ENCODE measurements at regions not wholly inside any gene's neighbourhood (a gene's known extent, or its start where the extent isn't known, plus 50 kb on each side); places are given as distances from the start of the nearest gene placed in this dataset.

DNA sequence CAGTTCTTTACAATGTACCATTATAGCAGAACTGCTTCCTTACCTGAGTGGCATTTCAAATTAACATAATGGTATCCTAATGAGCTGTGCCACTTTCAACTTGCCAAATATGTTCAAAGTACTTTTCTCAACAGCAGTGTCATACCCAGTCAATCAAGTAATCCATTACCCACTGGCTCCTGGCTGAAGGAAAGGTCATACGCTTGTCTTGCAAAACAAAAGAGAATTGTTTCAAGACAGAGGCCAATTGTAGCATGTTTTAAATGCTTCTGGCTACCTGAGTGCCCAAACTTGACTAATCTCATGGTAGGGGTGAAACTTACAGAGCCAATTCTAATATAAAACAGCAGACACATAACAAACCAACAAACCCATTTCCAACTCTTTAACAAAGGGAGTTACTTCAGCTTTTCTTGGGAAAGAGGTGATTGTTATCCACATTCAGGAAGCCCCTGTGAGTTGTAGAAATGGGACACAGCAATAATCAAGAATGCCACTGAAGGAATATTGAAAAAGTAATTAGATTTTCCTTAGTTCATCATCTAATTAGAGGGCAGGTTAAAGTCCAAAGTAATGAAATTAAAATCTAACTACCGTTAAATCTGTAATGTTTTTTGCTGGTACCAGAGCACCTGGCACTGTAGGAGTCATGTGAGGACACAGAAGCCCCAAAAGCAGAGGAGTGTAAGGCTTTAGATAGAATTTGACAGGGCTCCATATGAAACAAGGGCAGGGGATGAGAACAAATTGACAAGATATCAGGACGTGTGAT lies 241.9 kb downstream of the RWDD3 start:
- no peaks in the 10 kb centered on the region for H3K36me3 ChIP-seq (ENCODE audit: control insufficient read depth, insufficient read depth, low read length, severe bottlenecking)
- H3K9me3 ChIP-seq (ENCODE audit: control insufficient read depth, low read length): peaks cover 2% of the 10 kb centered on the region
- no peak overlapping the region for H3K4me3 ChIP-seq (ENCODE audit: low read length)
- no peak for DNase-seq (ENCODE audit: low read depth)
- H3K4me1 ChIP-seq (ENCODE audit: control insufficient read depth, insufficient read depth, low read length): no peaks in the 10 kb centered on the region
- H3K27me3 ChIP-seq (replicated peaks; ENCODE audit: control insufficient read depth, insufficient read depth, low read length): no peaks in the 10 kb centered on the region
- H3K9ac ChIP-seq (ENCODE audit: low read length): no peak overlapping the region

DNA sequence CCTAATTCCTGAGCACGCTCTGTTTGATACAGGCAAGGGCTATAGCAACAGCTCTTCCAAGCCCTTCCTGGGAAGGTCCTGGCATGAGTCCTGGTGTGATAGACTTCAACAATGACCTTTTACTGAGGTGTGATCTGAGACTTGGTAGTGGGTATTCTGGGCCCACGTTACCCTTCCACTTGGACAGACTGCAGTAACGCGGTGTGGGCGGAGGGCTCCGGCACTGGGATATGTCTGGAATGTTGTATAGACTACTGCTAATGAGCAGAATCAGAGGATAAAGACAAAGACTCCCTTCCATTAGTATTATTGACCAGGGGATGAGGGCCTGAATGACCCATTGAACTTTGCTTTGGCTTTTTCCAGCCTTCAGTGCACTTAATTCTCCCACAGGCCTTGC lies 262.3 kb downstream of the RWDD3 start:
- DNase-seq (ENCODE audit: low read depth): no peak
- H3K4me1 ChIP-seq (ENCODE audit: control insufficient read depth, insufficient read depth, low read length): no peaks in the 10 kb centered on the region
- no peaks in the 10 kb centered on the region for H3K36me3 ChIP-seq (ENCODE audit: control insufficient read depth, insufficient read depth, low read length, severe bottlenecking)
- no peaks in the 10 kb centered on the region for H3K9me3 ChIP-seq (ENCODE audit: control insufficient read depth, low read length)
- H3K9ac ChIP-seq (ENCODE audit: low read length): no peak overlapping the region
- H3K4me3 ChIP-seq (ENCODE audit: low read length): no peak overlapping the region
- H3K27me3 ChIP-seq (replicated peaks; ENCODE audit: control insufficient read depth, insufficient read depth, low read length): no peaks in the 10 kb centered on the region

DNA sequence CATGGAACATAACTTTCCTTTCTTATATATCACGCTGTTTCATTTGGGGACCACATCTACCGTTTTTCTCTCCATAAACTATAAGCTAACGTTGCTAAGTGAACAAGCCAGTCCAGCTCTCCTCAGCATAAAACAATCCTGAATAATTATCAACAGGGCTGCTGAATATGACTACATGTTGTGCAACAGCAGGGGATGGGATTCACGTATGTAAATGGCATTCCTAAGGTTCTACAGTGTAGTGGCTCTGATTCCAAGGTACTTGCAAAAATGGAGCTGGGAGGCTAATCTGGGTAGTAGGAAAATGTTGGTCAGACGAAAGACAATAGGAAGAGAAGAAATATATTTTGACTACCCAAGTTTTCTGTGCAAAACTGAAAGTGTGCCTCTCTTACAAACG lies 262.8 kb downstream of the RWDD3 start:
- Histone ChIP-seq H3K9me3 (ENCODE audit: control insufficient read depth, low read length) (no peaks in the 10 kb centered on the region), H3K36me3 (ENCODE audit: control insufficient read depth, insufficient read depth, low read length, severe bottlenecking) (no peaks in the 10 kb centered on the region), H3K9ac (ENCODE audit: low read length) (no peak overlapping the region), H3K27me3 (replicated peaks; ENCODE audit: control insufficient read depth, insufficient read depth, low read length) (no peaks in the 10 kb centered on the region), H3K4me3 (ENCODE audit: low read length) (no peak overlapping the region), H3K4me1 (ENCODE audit: control insufficient read depth, insufficient read depth, low read length) (no peaks in the 10 kb centered on the region)
- DNase-seq (ENCODE audit: low read depth): no peak

DNA sequence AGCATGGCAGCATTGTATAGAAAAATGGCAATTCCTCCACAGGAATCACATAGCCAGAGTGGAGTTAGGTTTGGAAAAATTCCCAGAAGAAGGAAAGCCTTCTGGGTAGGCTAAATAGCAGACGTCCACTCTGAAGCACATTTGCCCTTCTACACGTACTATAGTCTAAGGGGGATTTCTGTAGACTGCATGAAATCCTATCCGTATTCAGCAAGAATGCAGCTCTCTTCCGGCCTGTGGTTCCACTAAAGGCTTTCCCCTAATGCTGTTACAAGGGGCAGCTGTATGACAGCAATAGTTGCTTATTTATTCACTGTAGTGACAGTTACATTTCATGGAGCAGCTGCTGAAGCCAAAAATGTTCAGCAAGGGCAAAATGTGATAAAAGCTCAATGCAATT lies 263.6 kb downstream of the RWDD3 start:
- no peaks in the 10 kb centered on the region for H3K36me3 ChIP-seq (ENCODE audit: control insufficient read depth, insufficient read depth, low read length, severe bottlenecking)
- DNase-seq (ENCODE audit: low read depth): no peak
- no peaks in the 10 kb centered on the region for H3K27me3 ChIP-seq (replicated peaks; ENCODE audit: control insufficient read depth, insufficient read depth, low read length)
- no peaks in the 10 kb centered on the region for H3K9me3 ChIP-seq (ENCODE audit: control insufficient read depth, low read length)
- H3K4me3 ChIP-seq (ENCODE audit: low read length): no peak overlapping the region
- no peaks in the 10 kb centered on the region for H3K4me1 ChIP-seq (ENCODE audit: control insufficient read depth, insufficient read depth, low read length)
- no peak overlapping the region for H3K9ac ChIP-seq (ENCODE audit: low read length)

DNA sequence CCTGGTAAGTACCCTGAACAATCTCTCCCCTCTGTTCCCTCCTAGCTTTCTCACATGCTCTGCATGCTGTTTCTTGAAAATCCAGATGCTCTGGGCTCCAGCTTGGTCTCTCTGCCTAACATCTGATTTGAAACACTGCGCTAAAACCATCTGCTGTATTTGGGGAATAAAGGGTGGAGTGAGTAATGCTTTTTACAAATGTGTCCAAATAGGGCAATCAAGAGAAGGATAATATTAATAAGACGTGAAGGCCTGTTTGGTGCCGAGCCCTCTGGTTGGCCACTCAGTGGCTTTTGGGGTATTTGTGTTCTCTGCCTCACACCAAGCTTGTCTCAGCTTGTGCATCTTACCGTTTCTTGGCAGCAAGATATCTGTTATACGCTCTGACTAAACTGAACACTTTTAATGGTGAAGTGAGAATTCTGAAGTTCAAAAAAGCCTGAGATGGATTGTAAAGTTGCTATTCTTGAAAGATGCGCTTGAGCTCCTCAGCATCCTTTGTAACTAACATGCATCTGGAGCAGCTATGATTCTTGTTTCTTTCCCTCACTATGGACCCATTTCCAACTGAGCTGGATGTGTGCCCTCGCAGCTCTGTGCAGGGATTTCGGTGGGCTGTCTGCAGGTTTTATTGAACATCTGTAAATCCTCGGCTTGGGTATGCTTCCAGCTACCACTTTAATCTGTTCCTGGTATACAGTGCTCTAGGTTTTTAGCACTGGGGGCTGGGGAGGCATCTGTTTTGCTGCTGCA lies 269.4 kb downstream of the RWDD3 start:
- no peaks in the 10 kb centered on the region for H3K9me3 ChIP-seq (ENCODE audit: control insufficient read depth, low read length)
- no peak for DNase-seq (ENCODE audit: low read depth)
- no peak overlapping the region for H3K9ac ChIP-seq (ENCODE audit: low read length)
- no peaks in the 10 kb centered on the region for H3K36me3 ChIP-seq (ENCODE audit: control insufficient read depth, insufficient read depth, low read length, severe bottlenecking)
- H3K4me3 ChIP-seq (ENCODE audit: low read length): no peak overlapping the region
- H3K4me1 ChIP-seq (ENCODE audit: control insufficient read depth, insufficient read depth, low read length): no peaks in the 10 kb centered on the region
- H3K27me3 ChIP-seq (replicated peaks; ENCODE audit: control insufficient read depth, insufficient read depth, low read length): no peaks in the 10 kb centered on the region

DNA sequence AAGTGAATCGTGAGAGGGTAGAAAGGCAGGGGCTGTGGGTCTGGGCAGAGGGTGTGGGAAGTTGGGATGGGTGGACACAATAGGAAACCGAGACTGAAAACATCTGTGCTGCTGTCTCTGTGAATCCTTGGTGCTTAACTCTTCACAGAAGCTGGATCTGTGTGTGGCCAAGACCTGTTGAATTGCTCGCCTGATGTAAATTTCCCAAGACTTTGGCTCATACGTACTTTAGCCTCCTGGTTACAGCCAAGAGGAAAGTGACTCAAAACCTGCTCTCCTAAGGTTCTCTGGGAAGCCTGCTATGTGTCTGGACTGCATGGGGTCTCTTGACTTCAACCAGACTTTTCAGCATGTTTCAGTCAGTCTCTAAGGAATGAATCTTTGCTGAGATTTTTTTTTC lies 270.3 kb downstream of the RWDD3 start:
- no peak overlapping the region for H3K4me3 ChIP-seq (ENCODE audit: low read length)
- H3K27me3 ChIP-seq (replicated peaks; ENCODE audit: control insufficient read depth, insufficient read depth, low read length): no peaks in the 10 kb centered on the region
- H3K4me1 ChIP-seq (ENCODE audit: control insufficient read depth, insufficient read depth, low read length): no peaks in the 10 kb centered on the region
- H3K9ac ChIP-seq (ENCODE audit: low read length): no peak overlapping the region
- H3K36me3 ChIP-seq (ENCODE audit: control insufficient read depth, insufficient read depth, low read length, severe bottlenecking): no peaks in the 10 kb centered on the region
- no peaks in the 10 kb centered on the region for H3K9me3 ChIP-seq (ENCODE audit: control insufficient read depth, low read length)
- no peak for DNase-seq (ENCODE audit: low read depth)

DNA sequence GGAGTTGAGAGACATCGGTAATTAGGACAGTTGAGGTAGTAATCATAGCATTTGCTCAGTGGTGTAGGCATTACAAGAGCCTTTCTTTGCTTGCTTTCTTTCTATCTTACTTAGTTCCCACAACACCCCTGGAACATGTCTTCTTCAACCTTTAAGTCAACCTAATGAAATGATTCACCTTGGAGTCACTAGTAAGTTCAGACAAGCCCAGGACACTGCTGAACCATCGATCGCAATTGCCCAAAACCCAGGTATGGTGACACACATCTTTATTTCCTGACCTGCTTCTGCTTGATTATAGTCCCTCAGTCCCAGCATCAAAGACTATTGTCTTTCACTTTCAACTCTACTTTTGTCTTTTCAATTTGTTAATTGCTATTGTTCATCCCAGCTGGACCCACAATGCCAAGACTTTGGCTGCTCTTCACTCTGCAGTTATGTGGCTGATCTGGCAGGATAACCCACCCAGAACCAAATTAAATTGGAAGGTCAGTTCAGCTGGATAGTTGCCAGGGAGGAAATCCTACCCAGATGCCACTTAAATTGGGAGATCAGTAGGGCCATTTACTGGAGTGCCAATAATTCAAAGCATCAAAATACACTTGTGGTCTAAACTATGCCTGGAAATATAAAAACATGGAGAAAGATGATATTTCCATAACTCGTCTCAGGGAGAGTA lies 272.9 kb downstream of the RWDD3 start:
- Histone ChIP-seq H3K4me1 (ENCODE audit: control insufficient read depth, insufficient read depth, low read length) (no peaks in the 10 kb centered on the region), H3K4me3 (ENCODE audit: low read length) (no peak overlapping the region), H3K9ac (ENCODE audit: low read length) (no peak overlapping the region), H3K9me3 (ENCODE audit: control insufficient read depth, low read length) (no peaks in the 10 kb centered on the region), H3K27me3 (replicated peaks; ENCODE audit: control insufficient read depth, insufficient read depth, low read length) (no peaks in the 10 kb centered on the region), H3K36me3 (ENCODE audit: control insufficient read depth, insufficient read depth, low read length, severe bottlenecking) (no peaks in the 10 kb centered on the region)
- DNase-seq (ENCODE audit: low read depth): no peak

DNA sequence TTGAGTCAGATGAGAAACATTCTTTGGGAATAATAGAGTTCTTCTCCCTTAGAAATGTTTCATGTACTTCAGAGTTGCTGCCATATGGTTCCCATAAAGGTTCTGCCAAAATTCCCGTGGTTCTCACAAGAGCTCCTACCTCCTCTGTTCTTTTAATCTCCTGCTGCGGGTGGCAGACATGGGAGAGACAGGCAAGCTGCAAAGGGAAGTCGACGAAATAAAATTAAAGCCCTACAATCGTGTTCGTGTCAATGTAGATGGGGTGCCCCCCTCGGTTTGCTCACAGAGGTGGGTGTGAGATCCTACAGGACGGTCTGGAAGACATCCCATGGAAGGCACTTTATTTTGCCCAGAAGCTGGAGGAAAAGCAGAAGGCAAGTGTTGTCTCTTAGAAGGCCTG lies 276.0 kb downstream of the RWDD3 start:
- Histone ChIP-seq H3K9ac (ENCODE audit: low read length) (no peak overlapping the region), H3K4me1 (ENCODE audit: control insufficient read depth, insufficient read depth, low read length) (no peaks in the 10 kb centered on the region), H3K9me3 (ENCODE audit: control insufficient read depth, low read length) (peaks cover under 1% of the 10 kb centered on the region), H3K4me3 (ENCODE audit: low read length) (no peak overlapping the region), H3K27me3 (replicated peaks; ENCODE audit: control insufficient read depth, insufficient read depth, low read length) (peaks cover 4% of the 10 kb centered on the region), H3K36me3 (ENCODE audit: control insufficient read depth, insufficient read depth, low read length, severe bottlenecking) (no peaks in the 10 kb centered on the region)
- DNase-seq (ENCODE audit: low read depth): no peak

DNA sequence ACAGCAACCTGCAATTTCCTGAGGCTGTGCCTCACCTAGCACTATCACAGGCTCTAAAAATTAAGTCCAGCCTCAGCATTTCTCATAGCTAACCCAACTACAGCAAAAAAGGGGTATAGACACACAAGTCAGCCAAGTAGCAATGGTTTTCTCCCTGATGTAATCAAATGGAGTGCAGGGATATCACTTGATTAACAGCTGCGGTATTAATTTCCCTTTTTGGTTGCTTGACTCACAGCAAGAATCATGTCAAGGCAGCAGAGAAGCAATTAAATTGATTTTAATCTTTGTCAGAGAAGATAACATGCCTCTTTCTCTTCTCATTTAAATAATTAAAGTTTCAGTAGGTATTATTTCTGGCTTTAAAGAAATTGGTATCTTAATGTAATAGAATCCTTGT lies 278.9 kb downstream of the RWDD3 start:
- Histone ChIP-seq H3K36me3 (ENCODE audit: control insufficient read depth, insufficient read depth, low read length, severe bottlenecking) (no peaks in the 10 kb centered on the region), H3K27me3 (replicated peaks; ENCODE audit: control insufficient read depth, insufficient read depth, low read length) (peaks cover 4% of the 10 kb centered on the region), H3K4me3 (ENCODE audit: low read length) (no peak overlapping the region), H3K9me3 (ENCODE audit: control insufficient read depth, low read length) (peaks cover 6% of the 10 kb centered on the region), H3K9ac (ENCODE audit: low read length) (no peak overlapping the region), H3K4me1 (ENCODE audit: control insufficient read depth, insufficient read depth, low read length) (no peaks in the 10 kb centered on the region)
- no peak for DNase-seq (ENCODE audit: low read depth)

DNA sequence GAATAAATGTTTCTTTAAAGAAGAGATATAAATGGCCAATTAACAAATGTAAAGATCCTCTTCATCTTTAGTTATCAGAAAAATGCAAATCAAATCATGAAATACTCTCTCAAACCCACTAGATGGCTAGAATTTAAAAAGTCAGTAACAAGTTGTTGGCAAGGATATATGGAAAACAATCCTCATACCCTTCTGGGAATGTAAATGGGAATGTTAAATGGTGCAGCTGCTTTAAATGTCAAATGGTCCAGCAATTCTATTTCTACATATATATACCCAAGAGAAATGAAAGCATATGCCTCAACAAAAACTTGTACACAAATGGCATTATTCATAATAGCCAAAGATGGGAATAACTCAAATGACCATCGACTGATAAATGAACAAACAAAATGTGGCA lies 283.5 kb downstream of the RWDD3 start:
- DNase-seq (ENCODE audit: low read depth): no peak
- Histone ChIP-seq H3K27me3 (replicated peaks; ENCODE audit: control insufficient read depth, insufficient read depth, low read length) (peaks cover 4% of the 10 kb centered on the region), H3K9ac (ENCODE audit: low read length) (no peak overlapping the region), H3K36me3 (ENCODE audit: control insufficient read depth, insufficient read depth, low read length, severe bottlenecking) (no peaks in the 10 kb centered on the region), H3K9me3 (ENCODE audit: control insufficient read depth, low read length) (peaks cover 17% of the 10 kb centered on the region), H3K4me3 (ENCODE audit: low read length) (no peak overlapping the region), H3K4me1 (ENCODE audit: control insufficient read depth, insufficient read depth, low read length) (no peaks in the 10 kb centered on the region)

DNA sequence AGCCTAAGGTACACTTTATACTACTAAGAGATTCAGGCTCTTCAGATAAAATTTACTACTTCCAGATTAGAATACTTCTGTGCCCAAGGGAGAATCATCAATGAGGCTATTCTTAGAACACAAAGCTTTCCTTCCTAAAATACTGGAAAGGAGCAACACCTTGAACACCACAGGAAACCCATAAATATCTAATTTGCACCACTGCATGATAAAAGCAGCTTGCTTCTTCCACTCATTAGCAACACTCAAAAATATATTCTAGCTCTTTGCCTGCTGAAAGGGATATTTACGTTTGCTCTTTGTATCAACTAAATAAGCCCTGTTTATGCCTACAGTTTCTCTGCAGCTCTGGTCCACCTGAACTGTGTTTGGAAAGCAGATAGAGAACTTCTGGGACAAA lies 284.3 kb downstream of the RWDD3 start:
- DNase-seq (ENCODE audit: low read depth): no peak
- no peak overlapping the region for H3K4me3 ChIP-seq (ENCODE audit: low read length)
- H3K4me1 ChIP-seq (ENCODE audit: control insufficient read depth, insufficient read depth, low read length): no peaks in the 10 kb centered on the region
- no peaks in the 10 kb centered on the region for H3K27me3 ChIP-seq (replicated peaks; ENCODE audit: control insufficient read depth, insufficient read depth, low read length)
- H3K9ac ChIP-seq (ENCODE audit: low read length): no peak overlapping the region
- no peaks in the 10 kb centered on the region for H3K36me3 ChIP-seq (ENCODE audit: control insufficient read depth, insufficient read depth, low read length, severe bottlenecking)
- H3K9me3 ChIP-seq (ENCODE audit: control insufficient read depth, low read length): peaks cover 21% of the 10 kb centered on the region

Measured in adipocyte (in vitro differentiated cells).